Vagina (tissue), 2 donors: ENCODE measurements at regions not wholly inside any gene's neighbourhood (a gene's known extent, or its start where the extent isn't known, plus 50 kb on each side); places are given as distances from the start of the nearest gene placed in this dataset.
A peak's percentile ranks its signal among the peaks of the same experiment; 100 is the strongest.

Experiments
- DNase-seq, 2 donors: peaks; one replicate each; pipeline ENCODE4 v3.0.0-alpha.2; 2017; ENCODE audit errors: extremely low spot score in 2 of 2
- H3K27ac ChIP-seq: fragments of 200-600 bp; sonication (generic); one replicate; pipeline ENCODE4 v1.5.1; 2019
- H3K27me3 ChIP-seq: fragments of 200-600 bp; sonication (generic); one replicate; pipeline ENCODE4 v1.5.1; 2019
- H3K36me3 ChIP-seq, 2 donors: fragments of 200-600 bp; sonication (generic); one replicate each; pipeline ENCODE4 v1.5.1; 2017 to 2019
- H3K4me1 ChIP-seq: fragments of 200-600 bp; sonication (generic); one replicate; pipeline ENCODE4 v1.5.1; 2019
- H3K4me3 ChIP-seq, 2 donors: fragments of 200-600 bp; sonication (generic); 1 replicate in 1 of 2; 2 replicates in 1 of 2; pipeline ENCODE4 v1.5.1; 2016 to 2019
- H3K9me3 ChIP-seq: fragments of 200-600 bp; sonication (generic); one replicate; pipeline ENCODE4 v1.5.1; 2019
- CTCF ChIP-seq, 3 experiments: fragments of 450-650 bp in 2 of 3; fragments of 200-600 bp in 1 of 3; sonication (generic) in 1 of 3; IDR thresholded peaks; one replicate each; pipeline ENCODE4 v1.5.1; 2017 to 2019; ENCODE audit warnings: antibody characterized with exemption in 3 of 3, mild to moderate bottlenecking in 2 of 3, moderate library complexity in 2 of 3
- POLR2A ChIP-seq, 2 donors: fragments of 450-650 bp; IDR thresholded peaks; one replicate each; pipeline ENCODE4 v1.6.1; 2017; ENCODE audit warnings: antibody characterized with exemption in 2 of 2, mild to moderate bottlenecking in 2 of 2, moderate library complexity in 2 of 2
- POLR2AphosphoS5 ChIP-seq, 2 donors: sonication (generic); formaldehyde crosslinking; IDR thresholded peaks; one replicate each; pipeline ENCODE4 v1.9.0; 2017; ENCODE audit warnings: antibody characterized with exemption in 2 of 2, mild to moderate bottlenecking in 2 of 2, low read depth in 1 of 2; ENCODE audit not compliant: insufficient read depth in 1 of 2
- intact Hi-C: fragments of 100-400 bp; cut with DNase I; formaldehyde crosslinking; loops from one replicate; pipeline ENCODE4 v1.15.1; 2023

GRCh38 chr13:77378662-77379061 is 51.8 kb upstream of the MYCBP2 start:
- no peaks in the 10 kb centered on the region for H3K27me3 ChIP-seq
- no peaks in the 10 kb centered on the region for H3K36me3 ChIP-seq
- intact Hi-C loops = no loop called here
- DNase-seq = no peak
- H3K27ac ChIP-seq = no peak overlapping the region
- no peak overlapping the region for H3K4me3 ChIP-seq
- TF ChIP-seq POLR2AphosphoS5 (IDR thresholded peaks at IDR 0.05; ENCODE audit: insufficient read depth in 1 of 2, low read depth in 1 of 2) = peak in 1 of 2 donors; percentile 42
- no peak for TF ChIP-seq CTCF (IDR thresholded peaks at IDR 0.05)
- no peaks in the 10 kb centered on the region for H3K9me3 ChIP-seq
- H3K4me1 ChIP-seq = no peaks in the 10 kb centered on the region

GRCh38 chr13:77377016-77377415 is 50.1 kb upstream of the MYCBP2 start:
- intact Hi-C loops = no loop called here
- Histone ChIP-seq H3K36me3 (no peaks in the 10 kb centered on the region), H3K27ac (no peak overlapping the region), H3K4me3 (no peak overlapping the region), H3K9me3 (no peaks in the 10 kb centered on the region), H3K4me1 (no peaks in the 10 kb centered on the region), H3K27me3 (no peaks in the 10 kb centered on the region)
- DNase-seq = no peak
- no peak for TF ChIP-seq POLR2A (IDR thresholded peaks at IDR 0.05)
- no peak for TF ChIP-seq POLR2AphosphoS5 (IDR thresholded peaks at IDR 0.05; ENCODE audit: insufficient read depth in 1 of 2, low read depth in 1 of 2)
- no peak for TF ChIP-seq CTCF (IDR thresholded peaks at IDR 0.05)
